ENCODE measurements at regions not wholly inside any gene's neighbourhood (a gene's known extent, or its start where the extent isn't known, plus 50 kb on each side); places are given as distances from the start of the nearest gene placed in this dataset.
"Not testable (repeated sequence)": the region's sequence is repeated elsewhere in the genome, so short reads cannot be mapped to it uniquely, and the experiment has no call there.

DNA sequence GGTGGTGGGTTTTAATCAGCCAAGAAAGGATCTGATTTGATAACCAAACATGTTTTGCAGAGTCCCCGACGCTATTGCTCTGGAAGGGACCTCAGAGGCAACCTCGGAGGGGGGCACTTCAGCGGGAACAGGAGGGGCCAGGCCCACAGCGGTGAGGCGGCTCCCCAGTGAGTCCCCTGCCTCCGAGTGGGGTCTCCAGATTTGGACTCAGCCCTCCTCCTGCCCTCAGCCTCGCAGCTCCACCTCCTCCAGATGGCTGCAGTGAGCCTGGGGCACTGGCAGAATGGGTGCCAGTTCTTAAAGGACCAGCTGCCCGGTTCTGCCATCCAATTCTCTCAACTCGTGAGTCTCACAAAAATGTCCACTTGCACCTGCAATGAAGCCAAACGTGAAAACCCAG is 61.0 kb upstream of the NANOS1 start:
- no peak for DNase-seq

DNA sequence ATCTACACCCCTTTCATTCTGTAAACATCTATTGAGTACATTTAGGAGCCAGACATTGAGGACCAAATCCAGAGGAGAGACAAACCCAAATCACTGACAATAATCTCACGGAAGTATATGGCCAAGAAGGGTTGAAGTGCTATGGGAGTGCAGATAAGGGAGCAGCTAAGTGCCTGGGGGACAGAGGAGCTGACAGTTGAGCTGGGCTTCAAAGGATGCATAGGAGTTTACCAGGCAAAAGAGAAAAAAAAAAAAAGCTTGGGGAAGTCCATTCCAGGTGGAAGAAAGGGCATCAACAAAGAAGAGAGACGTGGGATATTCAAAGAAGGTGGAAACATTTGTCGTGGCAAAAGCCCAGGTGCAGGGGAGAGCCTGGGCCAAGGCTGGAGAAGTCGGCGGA is 60.5 kb upstream of the NANOS1 start:
- no peak for DNase-seq

- no peak for DNase-seq
These were observed 58.7 kb upstream of the NANOS1 start for GRCh38 chr10:118970770-118971169.

- DNase-seq = no peak
These were observed 58.3 kb upstream of the NANOS1 start for GRCh38 chr10:118971187-118971586.

DNA sequence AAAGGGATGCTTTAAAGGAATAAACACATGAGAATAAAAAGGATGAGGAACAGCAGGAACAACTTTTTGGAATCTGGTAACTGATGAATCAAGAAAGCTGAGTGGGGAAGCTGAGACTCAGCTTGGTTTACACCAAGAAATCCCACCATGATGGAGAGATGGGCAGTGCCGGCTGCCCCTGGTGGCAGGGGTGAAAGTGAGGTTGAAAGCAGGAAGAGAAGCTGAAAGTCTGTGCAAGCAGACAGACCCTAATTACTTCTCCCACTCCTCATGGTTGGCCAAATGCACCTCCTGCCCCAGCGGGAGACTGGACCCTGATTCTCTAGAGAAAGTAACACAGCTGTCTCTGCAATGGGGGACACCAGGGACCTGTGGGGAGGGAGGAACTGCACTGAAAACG is 57.6 kb upstream of the NANOS1 start:
- no peak for DNase-seq

DNA sequence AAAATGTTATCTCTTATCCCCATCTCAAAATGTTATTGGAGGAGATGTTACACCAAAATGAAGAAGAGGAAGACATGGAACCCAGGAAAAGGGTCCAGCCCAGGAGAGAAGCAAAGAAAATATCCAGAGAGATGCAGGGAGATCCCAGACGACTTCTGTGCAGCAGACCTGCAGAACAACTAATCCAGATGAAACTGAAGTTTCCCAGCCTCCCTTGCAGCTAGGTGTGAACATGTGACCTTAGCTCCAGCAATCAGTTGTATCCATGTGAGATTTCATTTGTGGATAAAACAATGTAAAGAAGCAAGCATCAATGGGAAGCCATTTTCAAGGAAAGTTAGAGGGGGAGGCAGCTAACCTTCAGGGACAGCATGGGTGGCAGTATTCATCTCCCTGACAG is 55.8 kb upstream of the NANOS1 start:
- no peak for DNase-seq

DNA sequence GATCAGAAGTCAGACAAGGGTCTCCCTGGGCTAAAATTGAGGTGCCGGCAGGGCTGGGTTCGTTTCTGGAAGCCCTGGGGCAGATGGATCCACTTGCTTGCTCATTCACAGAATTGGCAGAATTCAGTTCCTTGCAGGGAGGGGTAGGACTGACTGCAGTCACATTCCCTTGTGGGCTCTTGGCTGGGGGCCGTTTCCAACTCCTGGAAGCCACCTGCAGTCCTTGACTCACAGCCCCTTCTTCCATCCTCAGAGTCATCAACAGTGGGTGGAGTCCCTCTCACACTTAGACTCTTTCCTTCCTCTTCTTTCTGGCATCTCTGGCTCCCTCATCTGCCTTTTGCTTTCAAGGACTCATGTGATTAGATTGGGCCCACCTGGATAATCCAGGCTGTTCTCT is 54.6 kb upstream of the NANOS1 start:
- no peak for DNase-seq

- DNase-seq = not testable (repeated sequence)
These were observed 53.3 kb upstream of the NANOS1 start for GRCh38 chr10:118976219-118976618.

DNA sequence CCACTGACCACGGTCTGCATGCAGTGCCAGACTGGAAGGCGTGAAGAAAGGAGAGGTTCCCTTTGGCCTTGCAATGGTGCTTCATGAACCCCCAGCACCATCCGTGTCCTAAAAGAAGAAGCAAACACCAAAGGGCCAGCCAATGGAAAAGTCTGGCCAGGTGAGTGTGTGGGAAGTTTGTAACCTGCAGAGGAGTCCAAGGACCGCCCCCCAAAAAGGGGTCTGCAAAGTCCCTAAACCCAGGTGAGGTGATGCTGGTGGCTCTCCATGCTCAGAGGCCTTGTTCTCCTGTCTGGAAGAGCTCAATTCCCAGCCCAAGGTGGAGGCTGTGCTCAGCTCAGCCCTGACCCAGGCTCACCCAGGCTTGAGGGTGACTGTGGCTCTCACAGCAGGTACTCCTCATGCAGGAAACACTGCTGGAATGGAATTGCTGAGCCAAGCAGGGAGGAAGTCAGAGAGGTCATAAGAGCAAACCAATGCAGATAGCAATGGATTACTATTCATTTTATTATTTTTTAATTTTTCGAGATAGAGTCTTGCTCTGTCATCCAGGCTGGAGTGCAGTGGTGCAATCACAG is 52.4 kb upstream of the NANOS1 start:
- no peak for DNase-seq

DNA sequence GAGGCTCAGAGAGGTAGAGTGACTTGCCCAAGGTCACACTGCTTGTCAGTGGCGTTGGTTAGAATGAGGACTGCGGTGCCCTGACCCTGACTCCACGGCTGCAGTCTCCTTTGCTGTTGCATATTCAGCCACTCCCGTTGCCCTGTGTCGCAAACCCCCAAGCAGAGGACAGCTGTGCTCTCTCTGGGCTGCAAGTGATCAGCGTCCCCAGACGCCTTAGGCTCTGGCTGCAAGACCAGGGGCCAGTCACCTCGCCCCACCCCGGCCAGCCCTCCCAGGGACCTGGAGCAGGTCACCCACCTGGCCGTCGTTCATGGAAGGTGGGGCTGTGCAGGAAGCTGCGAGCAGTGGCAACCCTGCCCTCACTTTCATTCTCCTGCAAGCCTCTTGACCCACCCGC is 51.7 kb upstream of the NANOS1 start:
- no peak for DNase-seq

GRCh38 chr10:118978316-118978997 is 51.1 kb upstream of the NANOS1 start:
- no peak for DNase-seq

- DNase-seq = no peak
These were observed 50.5 kb upstream of the NANOS1 start for GRCh38 chr10:118978998-118979350.

- no peak for DNase-seq
These were observed 49.9 kb upstream of the NANOS1 start for GRCh38 chr10:118979661-118980060.
